Gastrocnemius medialis (tissue), 4 donors: ENCODE measurements at regions not wholly inside any gene's neighbourhood (a gene's known extent, or its start where the extent isn't known, plus 50 kb on each side); places are given as distances from the start of the nearest gene placed in this dataset.

Experiments used
- ATAC-seq, 2 donors: fragments of 150-250 bp; one replicate each; pipeline ENCODE4 v1.9.1; 2016
- DNase-seq, 2 donors: peaks; one replicate each; pipeline ENCODE4 v3.0.0-alpha.2; 2019
- H3K27ac ChIP-seq, 4 donors: fragments of 200-600 bp; sonication (generic); 1 replicate in 1 of 4; 2 replicates in 3 of 4; pipeline ENCODE4 v1.5.1; 2016 to 2018; ENCODE audit warnings: mild to moderate bottlenecking in 2 of 4, moderate library complexity in 1 of 4
- H3K27me3 ChIP-seq, 3 donors: fragments of 200-600 bp; sonication (generic) in 2 of 3; 1 replicate in 1 of 3; 2 replicates in 2 of 3; pipeline versions ENCODE4 v1.5.1 to v1.6.0; 2016 to 2019; ENCODE audit warnings: mild to moderate bottlenecking in 1 of 3, moderate library complexity in 1 of 3
- H3K36me3 ChIP-seq, 2 donors: fragments of 200-600 bp; sonication (generic) in 1 of 2; one replicate each; pipeline ENCODE4 v1.5.1; 2017 to 2018
- H3K4me1 ChIP-seq, 2 donors: fragments of 200-600 bp; sonication (generic) in 1 of 2; one replicate each; pipeline ENCODE4 v1.5.1; 2016 to 2017; ENCODE audit warnings: mild to moderate bottlenecking in 2 of 2
- H3K4me3 ChIP-seq, 4 donors: fragments of 200-600 bp; sonication (generic) in 3 of 4; 1 replicate in 1 of 4; 2 replicates in 3 of 4; pipeline ENCODE4 v1.5.1; 2016 to 2019; ENCODE audit warnings: mild to moderate bottlenecking in 2 of 4
- H3K9me3 ChIP-seq, 3 donors: fragments of 200-600 bp; sonication (generic) in 2 of 3; 1 replicate in 1 of 3; 2 replicates in 2 of 3; pipeline ENCODE4 v1.5.1; 2016 to 2019
- CTCF ChIP-seq, 5 experiments: fragments of 450-650 bp in 3 of 5; fragments of 200-600 bp in 2 of 5; sonication (generic) in 2 of 5; IDR thresholded peaks in 4 of 5; conservative IDR thresholded peaks in 1 of 5; 1 replicate in 4 of 5; 2 replicates in 1 of 5; pipeline ENCODE4 v1.5.1; 2016 to 2019; ENCODE audit warnings: antibody characterized with exemption in 5 of 5, mild to moderate bottlenecking in 3 of 5, moderate library complexity in 3 of 5
- POLR2A ChIP-seq, 2 donors: fragments of 450-650 bp; IDR thresholded peaks; one replicate each; pipeline ENCODE4 v1.6.1; 2017; ENCODE audit warnings: antibody characterized with exemption in 2 of 2, mild to moderate bottlenecking in 2 of 2, moderate library complexity in 2 of 2
- in situ Hi-C, 4 donors: fragments of 200-750 bp; cut with MboI; loops; one replicate each; pipeline versions ENCODE4 v1.15.0 to v1.8.0; 2017; ENCODE audit warnings: low sequenced_read_pairs in 4 of 4
- intact Hi-C: fragments of 100-400 bp; cut with DNase I; formaldehyde crosslinking; loops from one replicate; pipeline ENCODE4 v1.15.1; 2023; ENCODE audit warnings: low total_unique reads

GRCh38 chr3:181288145-181288544 lies 298.6 kb upstream of the DNAJC19 start:
- Histone ChIP-seq H3K36me3 (no peaks in the 10 kb centered on the region), H3K27ac (no peak overlapping the region), H3K9me3 (no peaks in the 10 kb centered on the region), H3K4me3 (no peak overlapping the region), H3K4me1 (no peaks in the 10 kb centered on the region), H3K27me3 (no peaks in the 10 kb centered on the region)
- no peak for ATAC-seq
- intact Hi-C loops (no loop called here), in situ Hi-C loops (no loop called here)
- DNase-seq, result no peak
- TF ChIP-seq POLR2A (IDR thresholded peaks at IDR 0.05) (no peak), CTCF (IDR thresholded peaks at IDR 0.05 in 4 of 5, conservative IDR thresholded peaks at IDR 0.05 in 1 of 5) (no peak)

GRCh38 chr3:181279239-181279565 lies 289.7 kb upstream of the DNAJC19 start:
- intact Hi-C loops, result no loop called here
- ATAC-seq (no peak), DNase-seq (no peak)
- TF ChIP-seq POLR2A (IDR thresholded peaks at IDR 0.05), result no peak
- TF ChIP-seq CTCF (IDR thresholded peaks at IDR 0.05 in 4 of 5, conservative IDR thresholded peaks at IDR 0.05 in 1 of 5), result no peak
- Histone ChIP-seq H3K36me3 (no peaks in the 10 kb centered on the region), H3K4me3 (no peak overlapping the region), H3K4me1 (no peaks in the 10 kb centered on the region), H3K9me3 (no peaks in the 10 kb centered on the region), H3K27ac (no peak overlapping the region), H3K27me3 (no peaks in the 10 kb centered on the region)
- in situ Hi-C loops, result no loop called here

- no peaks in the 10 kb centered on the region for H3K27me3 ChIP-seq
- TF ChIP-seq CTCF (IDR thresholded peaks at IDR 0.05 in 4 of 5, conservative IDR thresholded peaks at IDR 0.05 in 1 of 5) (peak in 1 of 5 experiments; percentile 44), POLR2A (IDR thresholded peaks at IDR 0.05) (no peak)
- H3K4me1 ChIP-seq, result no peaks in the 10 kb centered on the region
- H3K4me3 ChIP-seq, result no peak overlapping the region
- H3K9me3 ChIP-seq, result no peaks in the 10 kb centered on the region
- no peaks in the 10 kb centered on the region for H3K36me3 ChIP-seq
- DNase-seq, result no peak
- intact Hi-C loops (no loop called here), in situ Hi-C loops (no loop called here)
- no peak overlapping the region for H3K27ac ChIP-seq
- no peak for ATAC-seq
Observed at GRCh38 chr3:181278468-181279238, 289.1 kb upstream of the DNAJC19 start.

GRCh38 chr3:181276358-181276896 lies 286.9 kb upstream of the DNAJC19 start:
- no peaks in the 10 kb centered on the region for H3K4me1 ChIP-seq
- in situ Hi-C loops (no loop called here), intact Hi-C loops (no loop called here)
- TF ChIP-seq CTCF (IDR thresholded peaks at IDR 0.05 in 4 of 5, conservative IDR thresholded peaks at IDR 0.05 in 1 of 5) (no peak), POLR2A (IDR thresholded peaks at IDR 0.05) (no peak)
- no peaks in the 10 kb centered on the region for H3K27me3 ChIP-seq
- H3K36me3 ChIP-seq, result no peaks in the 10 kb centered on the region
- ATAC-seq (no peak), DNase-seq (no peak)
- no peaks in the 10 kb centered on the region for H3K9me3 ChIP-seq
- no peak overlapping the region for H3K4me3 ChIP-seq
- no peak overlapping the region for H3K27ac ChIP-seq
